HG02623 (cell line): ENCODE measurements at regions not wholly inside any gene's neighbourhood (a gene's known extent, or its start where the extent isn't known, plus 50 kb on each side); places are given as distances from the start of the nearest gene placed in this dataset.
"Not testable (repeated sequence)": the region's sequence is repeated elsewhere in the genome, so short reads cannot be mapped to it uniquely, and the experiment has no call there.

Experiments used
- ATAC-seq: cut with Tn5 transposase; IDR thresholded peaks from one replicate; pipeline ENCODE4 v1.9.1; 2021; ENCODE audit warnings: moderate library complexity; ENCODE audit not compliant: unreplicated experiment

- ATAC-seq, result no peak
These were observed 547.2 kb downstream of the ANKRD7 start for GRCh38 chr7:118771672-118772071.

GRCh38 chr7:118777308-118777707 is 552.8 kb downstream of the ANKRD7 start:
- no peak for ATAC-seq

- ATAC-seq, result no peak
These were observed 568.2 kb downstream of the ANKRD7 start for GRCh38 chr7:118792682-118793081.

- no peak for ATAC-seq
These were observed 569.1 kb downstream of the ANKRD7 start for GRCh38 chr7:118793582-118793981.

GRCh38 chr7:118794419-118794818 is 569.9 kb downstream of the ANKRD7 start:
- ATAC-seq, result no peak

GRCh38 chr7:118801366-118801765 is 576.9 kb downstream of the ANKRD7 start:
- no peak for ATAC-seq

GRCh38 chr7:118802726-118803125 is 578.2 kb downstream of the ANKRD7 start:
- ATAC-seq, result no peak

GRCh38 chr7:118826246-118826645 is 601.7 kb downstream of the ANKRD7 start:
- no peak for ATAC-seq

GRCh38 chr7:118836933-118837332 is 612.4 kb downstream of the ANKRD7 start:
- ATAC-seq, result peak; percentile 96

GRCh38 chr7:118839515-118839914 is 615.0 kb downstream of the ANKRD7 start:
- ATAC-seq, result no peak

- ATAC-seq, result no peak
These were observed 619.0 kb downstream of the ANKRD7 start for GRCh38 chr7:118843456-118843855.

GRCh38 chr7:118844748-118845147 is 620.2 kb downstream of the ANKRD7 start:
- ATAC-seq, result no peak

- no peak for ATAC-seq
These were observed 621.3 kb downstream of the ANKRD7 start for GRCh38 chr7:118845791-118846190.

- no peak for ATAC-seq
These were observed 622.5 kb downstream of the ANKRD7 start for GRCh38 chr7:118846977-118847376.

- no peak for ATAC-seq
These were observed 630.8 kb downstream of the ANKRD7 start for GRCh38 chr7:118855290-118855689.

- no peak for ATAC-seq
These were observed 634.2 kb downstream of the ANKRD7 start for GRCh38 chr7:118858651-118859149.

- no peak for ATAC-seq
These were observed 637.1 kb downstream of the ANKRD7 start for GRCh38 chr7:118861581-118861980.

- ATAC-seq, result no peak
These were observed 638.2 kb downstream of the ANKRD7 start for GRCh38 chr7:118862740-118863139.

GRCh38 chr7:118863966-118864365 is 639.5 kb downstream of the ANKRD7 start:
- no peak for ATAC-seq

- ATAC-seq, result no peak
These were observed 643.4 kb downstream of the ANKRD7 start for GRCh38 chr7:118867860-118868259.

GRCh38 chr7:118869141-118869540 is 644.6 kb downstream of the ANKRD7 start:
- ATAC-seq, result not testable (repeated sequence)

- no peak for ATAC-seq
These were observed 645.7 kb downstream of the ANKRD7 start for GRCh38 chr7:118870187-118870586.

- ATAC-seq, result no peak
These were observed 648.1 kb downstream of the ANKRD7 start for GRCh38 chr7:118872568-118872967.

- no peak for ATAC-seq
These were observed 652.7 kb downstream of the ANKRD7 start for GRCh38 chr7:118877187-118877586.
